Osteocyte (in vitro differentiated cells): ENCODE measurements at regions not wholly inside any gene's neighbourhood (a gene's known extent, or its start where the extent isn't known, plus 50 kb on each side); places are given as distances from the start of the nearest gene placed in this dataset.

Experiments used
- DNase-seq: peaks from one replicate; pipeline ENCODE4 v3.0.0; 2021; ENCODE audit warnings: mixed read lengths; ENCODE audit not compliant: unreplicated experiment; ENCODE audit errors: extremely low spot score
- H3K27ac Mint-ChIP-seq: one replicate; pipeline ENCODE4 v1.8.0; 2021; ENCODE audit warnings: mild to moderate bottlenecking, mixed read lengths; ENCODE audit not compliant: unreplicated experiment
- H3K27me3 Mint-ChIP-seq: one replicate; pipeline ENCODE4 v1.8.0; 2021; ENCODE audit warnings: mixed read lengths; ENCODE audit not compliant: unreplicated experiment
- H3K36me3 Mint-ChIP-seq: one replicate; pipeline ENCODE4 v1.8.0; 2021; ENCODE audit warnings: mixed read lengths; ENCODE audit not compliant: unreplicated experiment
- H3K4me1 Mint-ChIP-seq: one replicate; pipeline ENCODE4 v1.8.0; 2021; ENCODE audit warnings: mixed read lengths; ENCODE audit not compliant: unreplicated experiment
- H3K4me3 Mint-ChIP-seq: one replicate; pipeline ENCODE4 v1.8.0; 2021; ENCODE audit warnings: mild to moderate bottlenecking, moderate library complexity, mixed read lengths; ENCODE audit not compliant: unreplicated experiment
- H3K9me3 Mint-ChIP-seq: one replicate; pipeline ENCODE4 v1.8.0; 2021; ENCODE audit warnings: mixed read lengths; ENCODE audit not compliant: unreplicated experiment
- TF ChIP-seq, protein P1 (sequence below): fragments of 200-600 bp; sonication (generic); IDR thresholded peaks from 2 replicates; pipeline ENCODE4 v1.5.0; 2021; ENCODE audit warnings: antibody characterized with exemption, mild to moderate bottlenecking, moderate library complexity

- no peaks in the 10 kb centered on the region for H3K9me3 Mint-ChIP-seq
- H3K36me3 Mint-ChIP-seq = no peaks in the 10 kb centered on the region
- H3K4me1 Mint-ChIP-seq = peaks cover 9% of the 10 kb centered on the region
- no peak overlapping the region for H3K4me3 Mint-ChIP-seq
- H3K27me3 Mint-ChIP-seq = peaks cover 13% of the 10 kb centered on the region
- no peak overlapping the region for H3K27ac Mint-ChIP-seq
- DNase-seq = no peak
- TF ChIP-seq, protein P1, sequence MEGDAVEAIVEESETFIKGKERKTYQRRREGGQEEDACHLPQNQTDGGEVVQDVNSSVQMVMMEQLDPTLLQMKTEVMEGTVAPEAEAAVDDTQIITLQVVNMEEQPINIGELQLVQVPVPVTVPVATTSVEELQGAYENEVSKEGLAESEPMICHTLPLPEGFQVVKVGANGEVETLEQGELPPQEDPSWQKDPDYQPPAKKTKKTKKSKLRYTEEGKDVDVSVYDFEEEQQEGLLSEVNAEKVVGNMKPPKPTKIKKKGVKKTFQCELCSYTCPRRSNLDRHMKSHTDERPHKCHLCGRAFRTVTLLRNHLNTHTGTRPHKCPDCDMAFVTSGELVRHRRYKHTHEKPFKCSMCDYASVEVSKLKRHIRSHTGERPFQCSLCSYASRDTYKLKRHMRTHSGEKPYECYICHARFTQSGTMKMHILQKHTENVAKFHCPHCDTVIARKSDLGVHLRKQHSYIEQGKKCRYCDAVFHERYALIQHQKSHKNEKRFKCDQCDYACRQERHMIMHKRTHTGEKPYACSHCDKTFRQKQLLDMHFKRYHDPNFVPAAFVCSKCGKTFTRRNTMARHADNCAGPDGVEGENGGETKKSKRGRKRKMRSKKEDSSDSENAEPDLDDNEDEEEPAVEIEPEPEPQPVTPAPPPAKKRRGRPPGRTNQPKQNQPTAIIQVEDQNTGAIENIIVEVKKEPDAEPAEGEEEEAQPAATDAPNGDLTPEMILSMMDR = no peak
Observed at GRCh38 chr11:70666311-70666710, 268.0 kb downstream of the CTTN start.

- Mint-ChIP-seq H3K36me3 (no peaks in the 10 kb centered on the region), H3K4me3 (no peak overlapping the region), H3K4me1 (no peaks in the 10 kb centered on the region), H3K27me3 (peaks cover 4% of the 10 kb centered on the region), H3K27ac (no peak overlapping the region), H3K9me3 (no peaks in the 10 kb centered on the region)
- no peak for DNase-seq
- TF ChIP-seq, protein P1 = no peak
Observed at GRCh38 chr11:70667767-70668166, 269.4 kb downstream of the CTTN start.

DNA sequence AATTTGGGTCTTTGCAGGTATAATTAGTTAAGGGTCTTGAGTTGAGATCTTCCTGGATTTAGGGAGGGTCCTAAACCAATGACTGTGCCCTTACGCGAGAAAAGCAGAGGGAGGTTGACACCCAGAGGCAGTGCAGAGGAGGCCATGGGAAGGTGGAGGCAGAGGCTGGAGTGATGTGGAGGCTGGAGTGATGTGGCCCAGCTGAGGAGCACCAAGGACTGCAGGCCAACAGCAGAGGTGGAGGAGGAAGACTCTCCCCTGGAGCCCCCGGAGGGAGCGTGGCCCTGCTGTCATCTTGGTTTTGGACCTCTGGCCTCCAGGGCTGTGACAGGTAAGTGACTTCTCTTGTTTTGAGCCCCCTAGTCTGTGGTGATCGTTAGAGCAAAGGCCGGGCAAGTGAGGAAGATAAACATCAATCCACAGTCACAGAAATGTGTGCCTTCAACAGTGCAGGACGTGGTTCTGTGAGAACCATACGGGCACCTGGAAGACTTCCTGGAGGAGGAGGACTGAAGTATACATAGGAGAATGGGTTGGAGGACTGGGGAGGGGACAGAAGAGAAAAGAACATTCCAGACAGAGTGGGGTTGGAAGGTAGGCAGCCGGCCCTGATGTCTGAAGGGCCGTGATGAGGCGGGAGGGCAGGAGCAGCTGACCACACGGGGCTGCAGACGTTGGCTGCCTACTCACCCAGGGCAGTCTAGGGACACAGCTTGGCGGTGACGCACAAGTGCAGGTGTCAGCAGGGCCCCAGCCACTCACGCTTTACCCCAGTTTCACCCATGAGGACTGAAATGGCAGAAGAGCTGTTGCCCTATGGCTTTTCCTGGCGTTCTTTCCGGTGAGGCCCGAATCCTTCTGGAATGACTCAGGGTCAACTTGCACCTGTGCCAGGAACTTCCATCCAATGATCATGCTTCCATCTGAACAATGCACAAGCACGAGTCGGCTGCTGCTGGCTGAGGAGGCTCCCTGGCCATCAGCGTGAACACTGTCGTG lies 270.2 kb downstream of the CTTN start:
- Mint-ChIP-seq H3K4me1 (no peaks in the 10 kb centered on the region), H3K4me3 (no peak overlapping the region), H3K27me3 (no peaks in the 10 kb centered on the region), H3K36me3 (no peaks in the 10 kb centered on the region), H3K27ac (no peak overlapping the region), H3K9me3 (no peaks in the 10 kb centered on the region)
- TF ChIP-seq, protein P1 = no peak
- no peak for DNase-seq

- Mint-ChIP-seq H3K27ac (no peak overlapping the region), H3K36me3 (no peaks in the 10 kb centered on the region), H3K27me3 (no peaks in the 10 kb centered on the region), H3K4me3 (no peak overlapping the region), H3K4me1 (no peaks in the 10 kb centered on the region), H3K9me3 (peaks cover 4% of the 10 kb centered on the region)
- TF ChIP-seq, protein P1 = no peak
- no peak for DNase-seq
Observed at GRCh38 chr11:70669281-70669680, 271.0 kb downstream of the CTTN start.

DNA sequence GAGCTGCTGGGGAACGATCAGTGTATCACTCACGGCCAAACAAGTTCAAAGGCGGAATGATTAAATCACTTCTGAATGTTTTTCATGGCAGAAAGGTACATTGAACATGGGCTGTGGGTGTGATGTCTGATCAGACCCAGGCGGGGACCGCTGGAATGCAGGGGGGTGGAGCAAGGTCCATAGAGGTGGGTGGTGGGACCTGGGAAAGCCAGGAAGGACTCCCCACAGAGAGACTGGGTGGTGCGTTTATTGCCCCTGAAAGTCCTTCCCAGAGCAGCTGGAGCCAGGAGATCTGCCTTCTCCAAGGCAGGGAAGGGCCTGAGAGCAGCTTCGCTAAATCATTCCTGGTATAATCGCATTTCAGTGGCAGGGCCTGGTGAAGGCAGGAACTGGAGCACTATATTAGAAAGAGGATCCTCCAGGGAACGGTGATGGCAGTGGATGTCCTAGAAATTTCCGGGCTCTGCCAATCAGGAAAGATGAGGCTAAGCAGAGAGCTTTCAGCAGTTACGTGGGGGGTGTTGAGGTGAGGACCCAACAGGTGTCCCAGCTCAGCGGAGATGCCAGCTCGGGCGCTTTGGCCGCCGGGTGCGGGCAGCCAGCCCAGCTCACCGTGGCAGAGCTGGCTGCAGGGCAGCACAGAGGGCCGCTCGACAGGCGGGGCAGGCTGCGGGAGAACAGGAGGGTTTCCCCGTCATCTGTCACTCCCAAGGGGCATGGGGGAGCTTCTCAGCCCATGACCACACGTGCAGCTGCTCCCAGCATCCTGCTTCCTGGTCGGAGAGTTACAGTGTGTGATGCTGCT lies 271.7 kb downstream of the CTTN start:
- Mint-ChIP-seq H3K27ac (no peak overlapping the region), H3K9me3 (peaks cover 4% of the 10 kb centered on the region), H3K4me3 (no peak overlapping the region), H3K27me3 (no peaks in the 10 kb centered on the region), H3K36me3 (no peaks in the 10 kb centered on the region), H3K4me1 (no peaks in the 10 kb centered on the region)
- no peak for DNase-seq
- TF ChIP-seq, protein P1 = no peak
